PC-9 (cell line): ENCODE measurements at regions not wholly inside any gene's neighbourhood (a gene's known extent, or its start where the extent isn't known, plus 50 kb on each side); places are given as distances from the start of the nearest gene placed in this dataset.

Experiments
- EZH2 ChIP-seq: fragments of 200-600 bp; sonication (generic); IDR thresholded peaks from 2 replicates; pipeline ENCODE4 v1.8.0; 2017; ENCODE audit warnings: antibody characterized with exemption, low read depth
- TF ChIP-seq, protein P1 (sequence below): fragments of 200-600 bp; sonication (generic); conservative IDR thresholded peaks from 2 replicates; pipeline ENCODE4 v1.6.1; 2017; ENCODE audit warnings: mixed run types, antibody characterized with exemption, mild to moderate bottlenecking, moderate library complexity

DNA sequence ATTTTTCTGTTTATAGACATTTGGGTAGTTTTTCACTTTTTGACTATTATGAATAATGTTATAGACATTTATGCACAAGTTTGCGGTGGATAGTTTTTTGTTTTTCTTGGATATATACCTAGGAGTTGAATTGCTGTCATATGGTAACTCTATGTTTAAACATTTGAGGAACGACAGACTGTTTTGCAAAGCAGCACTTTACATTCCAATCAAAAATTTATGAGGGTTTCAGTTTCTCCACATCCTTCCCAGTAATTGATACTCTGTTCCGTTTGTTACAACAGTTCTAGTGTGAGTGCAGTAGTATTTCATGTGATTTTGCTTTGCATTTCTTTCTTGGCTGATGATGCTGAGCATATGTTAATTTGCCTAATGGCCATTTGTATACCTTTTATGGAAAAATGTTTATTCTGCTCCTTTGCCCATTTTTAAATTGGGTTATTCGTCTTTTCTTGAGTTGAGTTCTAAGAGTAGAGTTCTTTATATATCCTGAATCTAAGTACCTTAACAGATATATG, 617.3 kb upstream of the LRATD1 start:
- TF ChIP-seq, protein P1, sequence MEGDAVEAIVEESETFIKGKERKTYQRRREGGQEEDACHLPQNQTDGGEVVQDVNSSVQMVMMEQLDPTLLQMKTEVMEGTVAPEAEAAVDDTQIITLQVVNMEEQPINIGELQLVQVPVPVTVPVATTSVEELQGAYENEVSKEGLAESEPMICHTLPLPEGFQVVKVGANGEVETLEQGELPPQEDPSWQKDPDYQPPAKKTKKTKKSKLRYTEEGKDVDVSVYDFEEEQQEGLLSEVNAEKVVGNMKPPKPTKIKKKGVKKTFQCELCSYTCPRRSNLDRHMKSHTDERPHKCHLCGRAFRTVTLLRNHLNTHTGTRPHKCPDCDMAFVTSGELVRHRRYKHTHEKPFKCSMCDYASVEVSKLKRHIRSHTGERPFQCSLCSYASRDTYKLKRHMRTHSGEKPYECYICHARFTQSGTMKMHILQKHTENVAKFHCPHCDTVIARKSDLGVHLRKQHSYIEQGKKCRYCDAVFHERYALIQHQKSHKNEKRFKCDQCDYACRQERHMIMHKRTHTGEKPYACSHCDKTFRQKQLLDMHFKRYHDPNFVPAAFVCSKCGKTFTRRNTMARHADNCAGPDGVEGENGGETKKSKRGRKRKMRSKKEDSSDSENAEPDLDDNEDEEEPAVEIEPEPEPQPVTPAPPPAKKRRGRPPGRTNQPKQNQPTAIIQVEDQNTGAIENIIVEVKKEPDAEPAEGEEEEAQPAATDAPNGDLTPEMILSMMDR, result no peak
- no peak for TF ChIP-seq EZH2
